ENCODE measurements at regions not wholly inside any gene's neighbourhood (a gene's known extent, or its start where the extent isn't known, plus 50 kb on each side); places are given as distances from the start of the nearest gene placed in this dataset.

GRCh38 chr2:226478109-226478809 lies 321.4 kb downstream of the IRS1 start (continued):
- TF ChIP-seq CEBPB (IDR thresholded peaks at IDR 0.05; ENCODE audit: borderline replicate concordance, low read depth, low read length) = no peak
- no peak for TF ChIP-seq ZNF75D (CRISPR knock-in tag; IDR thresholded peaks at IDR 0.05; ENCODE audit: borderline replicate concordance)
- no peak for TF ChIP-seq DNMT1 (CRISPR knock-in tag; IDR thresholded peaks at IDR 0.05)
- no peak for TF ChIP-seq PHF5A (CRISPR knock-in tag; IDR thresholded peaks at IDR 0.05; ENCODE audit: low read depth, unreplicated experiment)
- TF ChIP-seq ETV6 (CRISPR knock-in tag; conservative IDR thresholded peaks at IDR 0.05) = 0 out of 2 replicates have a peak, but pooled peaks have one; percentile 59
- TF ChIP-seq NPAS2 (CRISPR knock-in tag; IDR thresholded peaks at IDR 0.05; ENCODE audit: borderline replicate concordance) = no peak
- TF ChIP-seq ZNF138 (CRISPR knock-in tag; IDR thresholded peaks at IDR 0.05; ENCODE audit: low read depth) = no peak
- 0 out of 2 replicates have a peak, but pooled peaks have one; percentile 52 for TF ChIP-seq ZNF337 (CRISPR knock-in tag; IDR thresholded peaks at IDR 0.05; ENCODE audit: borderline replicate concordance, low read depth)
- TF ChIP-seq ZNF329 (CRISPR knock-in tag; IDR thresholded peaks at IDR 0.05; ENCODE audit: low read depth) = no peak
- TF ChIP-seq STAT6 (CRISPR knock-in tag; IDR thresholded peaks at IDR 0.05; ENCODE audit: borderline replicate concordance) = no peak
- no peak for TF ChIP-seq SAFB2 (CRISPR knock-in tag; IDR thresholded peaks at IDR 0.05; ENCODE audit: borderline replicate concordance, low read depth)
- TF ChIP-seq FOXK1 (CRISPR knock-in tag; IDR thresholded peaks at IDR 0.05; ENCODE audit: borderline replicate concordance, low read depth) = peak; percentile 75; the same call in 1 of the 2 replicates
- TF ChIP-seq KDM1A (CRISPR knock-in tag; IDR thresholded peaks at IDR 0.05) = no peak
- 0 out of 2 replicates have a peak, but pooled peaks have one; percentile 72 for TF ChIP-seq ZNF784 (CRISPR knock-in tag; IDR thresholded peaks at IDR 0.05; ENCODE audit: borderline replicate concordance)
- TF ChIP-seq ZNF672 (CRISPR knock-in tag; IDR thresholded peaks at IDR 0.05) = no peak
- no peak for TF ChIP-seq NFATC3 (CRISPR knock-in tag; IDR thresholded peaks at IDR 0.05)
- TF ChIP-seq ZHX1 (CRISPR knock-in tag; IDR thresholded peaks at IDR 0.05; ENCODE audit: low read depth) = no peak
- TF ChIP-seq NCOA2 (CRISPR knock-in tag; IDR thresholded peaks at IDR 0.05) = peak; percentile 75
- TF ChIP-seq SOX6 (IDR thresholded peaks at IDR 0.05) = no peak
- peak; percentile 59 for TF ChIP-seq SOX6 (CRISPR knock-in tag; IDR thresholded peaks at IDR 0.05)
- peak; percentile 99 for TF ChIP-seq ELF3 (CRISPR knock-in tag; IDR thresholded peaks at IDR 0.05)
- no peak for TF ChIP-seq ZNF180 (CRISPR knock-in tag; IDR thresholded peaks at IDR 0.05; ENCODE audit: borderline replicate concordance, low read depth)
- no peak for TF ChIP-seq XBP1 (CRISPR knock-in tag; IDR thresholded peaks at IDR 0.05)
- TF ChIP-seq GTF2F1 (IDR thresholded peaks at IDR 0.05; ENCODE audit: low read length) = no peak
- no peak for TF ChIP-seq DR1 (CRISPR knock-in tag; IDR thresholded peaks at IDR 0.05)
- no peak for TF ChIP-seq ZNF446 (CRISPR knock-in tag; IDR thresholded peaks at IDR 0.05)
